Gastrocnemius medialis (tissue), 4 donors: ENCODE measurements at regions not wholly inside any gene's neighbourhood (a gene's known extent, or its start where the extent isn't known, plus 50 kb on each side); places are given as distances from the start of the nearest gene placed in this dataset.
"Not testable (repeated sequence)": the region's sequence is repeated elsewhere in the genome, so short reads cannot be mapped to it uniquely, and the experiment has no call there.

Source experiments
- POLR2A ChIP-seq, 2 donors: fragments of 450-650 bp; IDR thresholded peaks; one replicate each; pipeline ENCODE4 v1.6.1; 2017; ENCODE audit warnings: antibody characterized with exemption in 2 of 2, mild to moderate bottlenecking in 2 of 2, moderate library complexity in 2 of 2
- TF ChIP-seq, protein P1 (sequence below), 5 experiments: fragments of 450-650 bp in 3 of 5; fragments of 200-600 bp in 2 of 5; sonication (generic) in 2 of 5; IDR thresholded peaks in 4 of 5; conservative IDR thresholded peaks in 1 of 5; 1 replicate in 4 of 5; 2 replicates in 1 of 5; pipeline ENCODE4 v1.5.1; 2016 to 2019; ENCODE audit warnings: antibody characterized with exemption in 5 of 5, mild to moderate bottlenecking in 3 of 5, moderate library complexity in 3 of 5

DNA sequence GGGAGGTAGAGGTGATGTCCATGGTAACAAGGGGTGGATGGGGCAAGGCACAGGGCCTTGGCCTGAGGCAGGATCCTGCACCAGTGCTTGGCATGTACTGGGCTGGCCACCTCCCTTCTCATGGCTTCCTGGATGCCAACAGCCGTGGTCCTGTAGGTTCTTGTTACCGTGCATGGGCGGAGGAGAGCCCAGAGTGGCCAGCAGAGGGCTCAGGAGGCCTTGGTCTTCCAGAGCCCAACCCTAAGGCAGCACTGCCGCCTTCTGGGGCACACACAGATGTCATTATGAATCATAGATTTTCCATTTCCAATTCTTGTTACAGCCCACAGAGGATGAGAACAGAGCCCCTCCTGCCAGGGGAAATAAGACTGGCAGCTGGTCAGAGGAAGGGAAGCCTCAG lies 254.2 kb upstream of the TP53TG3C start:
- not testable (repeated sequence) for TF ChIP-seq POLR2A (IDR thresholded peaks at IDR 0.05)
- TF ChIP-seq, protein P1, sequence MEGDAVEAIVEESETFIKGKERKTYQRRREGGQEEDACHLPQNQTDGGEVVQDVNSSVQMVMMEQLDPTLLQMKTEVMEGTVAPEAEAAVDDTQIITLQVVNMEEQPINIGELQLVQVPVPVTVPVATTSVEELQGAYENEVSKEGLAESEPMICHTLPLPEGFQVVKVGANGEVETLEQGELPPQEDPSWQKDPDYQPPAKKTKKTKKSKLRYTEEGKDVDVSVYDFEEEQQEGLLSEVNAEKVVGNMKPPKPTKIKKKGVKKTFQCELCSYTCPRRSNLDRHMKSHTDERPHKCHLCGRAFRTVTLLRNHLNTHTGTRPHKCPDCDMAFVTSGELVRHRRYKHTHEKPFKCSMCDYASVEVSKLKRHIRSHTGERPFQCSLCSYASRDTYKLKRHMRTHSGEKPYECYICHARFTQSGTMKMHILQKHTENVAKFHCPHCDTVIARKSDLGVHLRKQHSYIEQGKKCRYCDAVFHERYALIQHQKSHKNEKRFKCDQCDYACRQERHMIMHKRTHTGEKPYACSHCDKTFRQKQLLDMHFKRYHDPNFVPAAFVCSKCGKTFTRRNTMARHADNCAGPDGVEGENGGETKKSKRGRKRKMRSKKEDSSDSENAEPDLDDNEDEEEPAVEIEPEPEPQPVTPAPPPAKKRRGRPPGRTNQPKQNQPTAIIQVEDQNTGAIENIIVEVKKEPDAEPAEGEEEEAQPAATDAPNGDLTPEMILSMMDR (IDR thresholded peaks at IDR 0.05 in 4 of 5, conservative IDR thresholded peaks at IDR 0.05 in 1 of 5): not testable (repeated sequence)
